Fibroblast of lung (primary cell): ENCODE measurements at regions not wholly inside any gene's neighbourhood (a gene's known extent, or its start where the extent isn't known, plus 50 kb on each side); places are given as distances from the start of the nearest gene placed in this dataset.

Experiments used
- DNase-seq, 2 donors: peaks; one replicate each; pipeline versions ENCODE4 v3.0.0 to v3.0.0-alpha.2; 2010; ENCODE audit warnings: low read depth in 2 of 2
- H2AFZ ChIP-seq: 2 replicates; pipeline ENCODE4 v1.5.1; 2012; ENCODE audit warnings: low read length, control low read depth, inconsistent platforms
- H3K27ac ChIP-seq: 2 replicates; pipeline ENCODE4 v1.5.1; 2011; ENCODE audit warnings: low read length, control low read depth; ENCODE audit not compliant: insufficient read depth
- H3K27me3 ChIP-seq: 2 replicates; pipeline ENCODE4 v1.5.1; 2011; ENCODE audit warnings: mild to moderate bottlenecking, low read length; ENCODE audit not compliant: control insufficient read depth, insufficient read depth
- H3K36me3 ChIP-seq: 2 replicates; pipeline ENCODE4 v1.5.1; 2011; ENCODE audit warnings: low read length; ENCODE audit not compliant: control insufficient read depth, insufficient read depth
- H3K4me1 ChIP-seq: 2 replicates; pipeline ENCODE4 v1.5.1; 2011; ENCODE audit warnings: low read length; ENCODE audit not compliant: control insufficient read depth, insufficient read depth; ENCODE audit errors: extremely low read depth
- H3K4me2 ChIP-seq: 2 replicates; pipeline ENCODE4 v1.5.1; 2011; ENCODE audit warnings: low read length, control low read depth; ENCODE audit not compliant: insufficient read depth; ENCODE audit errors: extremely low read depth
- H3K4me3 ChIP-seq, 4 experiments: fragments of 200-600 bp in 1 of 4; sonication (generic) in 1 of 4; replicated peaks in 1 of 4; 2 replicates each; pipeline ENCODE4 v1.5.1; 2011 to 2016; ENCODE audit warnings: low read length in 4 of 4, low read depth in 3 of 4, mild to moderate bottlenecking in 3 of 4, control low read depth in 2 of 4, inconsistent platforms in 1 of 4, mixed read lengths in 1 of 4; ENCODE audit not compliant: insufficient read depth in 1 of 4; ENCODE audit errors: control extremely low read depth in 1 of 4
- H3K79me2 ChIP-seq: 2 replicates; pipeline ENCODE4 v1.5.1; 2012; ENCODE audit warnings: mild to moderate bottlenecking, low read length, inconsistent platforms; ENCODE audit not compliant: control insufficient read depth, insufficient read depth
- H3K9ac ChIP-seq: 2 replicates; pipeline ENCODE4 v1.5.1; 2011; ENCODE audit warnings: mild to moderate bottlenecking, low read length, control low read depth; ENCODE audit not compliant: insufficient read depth
- H3K9me3 ChIP-seq: 2 replicates; pipeline ENCODE4 v1.5.1; 2012; ENCODE audit warnings: low read depth, low read length; ENCODE audit not compliant: control insufficient read depth, insufficient read depth
- H4K20me1 ChIP-seq: 2 replicates; pipeline ENCODE4 v1.5.1; 2011; ENCODE audit warnings: low read length; ENCODE audit not compliant: control insufficient read depth, insufficient read depth; ENCODE audit errors: extremely low read depth
- CTCF ChIP-seq, 2 donors: IDR thresholded peaks in 1 of 2; conservative IDR thresholded peaks in 1 of 2; 1 replicate in 1 of 2; 2 replicates in 1 of 2; pipeline ENCODE4 v1.5.1; 2011 to 2012; ENCODE audit warnings: low read length in 2 of 2, control low read depth in 1 of 2, inconsistent platforms in 1 of 2, low read depth in 1 of 2, mild to moderate bottlenecking in 1 of 2
- EZH2 ChIP-seq: IDR thresholded peaks from 2 replicates; pipeline ENCODE4 v1.5.1; 2012; ENCODE audit warnings: low read length, control low read depth, mild to moderate bottlenecking; ENCODE audit errors: missing control alignments

- Histone ChIP-seq H3K4me3 (no peak overlapping the region), H3K4me2 (no peak overlapping the region), H3K4me1 (no peaks in the 10 kb centered on the region), H2AFZ (no peak overlapping the region), H3K27me3 (no peaks in the 10 kb centered on the region), H3K9me3 (no peaks in the 10 kb centered on the region), H4K20me1 (no peaks in the 10 kb centered on the region), H3K79me2 (no peaks in the 10 kb centered on the region), H3K36me3 (no peaks in the 10 kb centered on the region), H3K9ac (no peak overlapping the region), H3K27ac (no peak overlapping the region)
- TF ChIP-seq EZH2 (no peak), CTCF (conservative IDR thresholded peaks at IDR 0.05 in 1 of 2, IDR thresholded peaks at IDR 0.05 in 1 of 2; ENCODE audit: low read depth in 1 of 2, low read length in 2 of 2) (no peak)
- DNase-seq, result no peak
These were observed 540.8 kb upstream of the ROBO1 start for GRCh38 chr3:80308637-80309036.

GRCh38 chr3:80307844-80308243 lies 540.0 kb upstream of the ROBO1 start:
- H3K79me2 ChIP-seq, result no peaks in the 10 kb centered on the region
- H3K4me2 ChIP-seq, result no peak overlapping the region
- no peak overlapping the region for H2AFZ ChIP-seq
- no peaks in the 10 kb centered on the region for H3K4me1 ChIP-seq
- H3K9me3 ChIP-seq, result no peaks in the 10 kb centered on the region
- H3K27ac ChIP-seq, result no peak overlapping the region
- no peak for DNase-seq
- TF ChIP-seq CTCF (conservative IDR thresholded peaks at IDR 0.05 in 1 of 2, IDR thresholded peaks at IDR 0.05 in 1 of 2; ENCODE audit: low read depth in 1 of 2, low read length in 2 of 2) (no peak), EZH2 (no peak)
- H3K27me3 ChIP-seq, result no peaks in the 10 kb centered on the region
- H4K20me1 ChIP-seq, result no peaks in the 10 kb centered on the region
- no peak overlapping the region for H3K9ac ChIP-seq
- no peak overlapping the region for H3K4me3 ChIP-seq
- no peaks in the 10 kb centered on the region for H3K36me3 ChIP-seq

GRCh38 chr3:80297720-80298119 lies 529.9 kb upstream of the ROBO1 start:
- Histone ChIP-seq H4K20me1 (no peaks in the 10 kb centered on the region), H3K27me3 (no peaks in the 10 kb centered on the region), H3K27ac (no peak overlapping the region), H3K4me3 (no peak overlapping the region), H3K79me2 (no peaks in the 10 kb centered on the region), H3K9me3 (no peaks in the 10 kb centered on the region), H3K4me2 (no peak overlapping the region), H3K36me3 (no peaks in the 10 kb centered on the region), H3K4me1 (no peaks in the 10 kb centered on the region), H2AFZ (no peak overlapping the region), H3K9ac (no peak overlapping the region)
- DNase-seq, result peak in 1 of 2 donors; percentile 19
- TF ChIP-seq EZH2, result no peak
- TF ChIP-seq CTCF (conservative IDR thresholded peaks at IDR 0.05 in 1 of 2, IDR thresholded peaks at IDR 0.05 in 1 of 2; ENCODE audit: low read depth in 1 of 2, low read length in 2 of 2), result no peak
